D721Med (cell line): ENCODE measurements at regions not wholly inside any gene's neighbourhood (a gene's known extent, or its start where the extent isn't known, plus 50 kb on each side); places are given as distances from the start of the nearest gene placed in this dataset.

ENCODE experiments used
- DNase-seq: peaks from one replicate; pipeline ENCODE4 v3.0.0; 2011; ENCODE audit warnings: low spot score; ENCODE audit not compliant: insufficient read length
- FAIRE-seq: peaks from 2 replicates; lab custom pipeline; 2011; peaks lifted over from hg19 to GRCh38; lab: Jason Lieb, UNC
- CTCF ChIP-seq: IDR thresholded peaks from 2 replicates; pipeline ENCODE4 v1.5.1; 2012; ENCODE audit warnings: mild to moderate bottlenecking, control low read depth; ENCODE audit not compliant: insufficient read depth; ENCODE audit errors: missing control alignments

- no peak for DNase-seq
- FAIRE-seq = no peak
- TF ChIP-seq CTCF = no peak
Observed at GRCh38 chr2:128901572-128902391, 583.1 kb upstream of the HS6ST1 start.

- no peak for TF ChIP-seq CTCF
- FAIRE-seq = no peak
Observed at GRCh38 chr2:128903637-128904036, 585.0 kb upstream of the HS6ST1 start.

GRCh38 chr2:128911276-128911675 lies 592.6 kb upstream of the HS6ST1 start:
- FAIRE-seq (no peak), DNase-seq (no peak)
- TF ChIP-seq CTCF = no peak

More at GRCh38 chr2:128903637-128904036, 585.0 kb upstream of the HS6ST1 start:
- no peak for DNase-seq

- DNase-seq (no peak), FAIRE-seq (no peak)
- no peak for TF ChIP-seq CTCF
Observed at GRCh38 chr2:128914320-128914719, 595.7 kb upstream of the HS6ST1 start.

GRCh38 chr2:128921751-128922150 lies 603.1 kb upstream of the HS6ST1 start:
- no peak for DNase-seq
- no peak for TF ChIP-seq CTCF
- FAIRE-seq = no peak

- TF ChIP-seq CTCF = no peak
- FAIRE-seq = no peak
- DNase-seq = no peak
Observed at GRCh38 chr2:128922154-128922553, 603.5 kb upstream of the HS6ST1 start.

GRCh38 chr2:128925631-128926030 lies 607.0 kb upstream of the HS6ST1 start:
- FAIRE-seq (no peak), DNase-seq (no peak)
- TF ChIP-seq CTCF = no peak
